NCI-H2081 (cell line): ENCODE measurements at regions not wholly inside any gene's neighbourhood (a gene's known extent, or its start where the extent isn't known, plus 50 kb on each side); places are given as distances from the start of the nearest gene placed in this dataset.
"Not testable (repeated sequence)": the region's sequence is repeated elsewhere in the genome, so short reads cannot be mapped to it uniquely, and the experiment has no call there.

Experiments used
- DNase-seq, 2 experiments: peaks; one replicate each; lab custom pipeline; 2025; lab: John Stamatoyannopoulos, UW

DNA sequence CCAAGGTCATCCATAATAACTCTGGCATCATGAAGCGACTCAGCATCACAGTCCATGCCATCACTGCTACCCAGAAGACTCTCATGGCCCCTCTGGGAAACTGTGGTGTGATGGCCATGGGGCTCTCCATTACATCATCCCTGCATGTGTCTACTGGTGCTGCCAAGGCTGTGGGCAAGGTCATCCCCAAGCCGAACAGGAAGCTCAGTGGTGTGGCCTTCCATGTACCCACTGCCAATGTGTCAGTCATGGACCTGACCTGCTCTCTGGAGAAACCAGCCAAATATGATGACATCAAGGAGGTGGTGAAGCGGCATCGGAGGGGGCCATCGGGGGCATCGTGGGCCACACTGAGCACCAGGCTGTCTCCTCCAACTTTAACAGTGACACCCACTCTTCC is 65.1 kb upstream of the ARHGAP29 start:
- DNase-seq: no peak

DNA sequence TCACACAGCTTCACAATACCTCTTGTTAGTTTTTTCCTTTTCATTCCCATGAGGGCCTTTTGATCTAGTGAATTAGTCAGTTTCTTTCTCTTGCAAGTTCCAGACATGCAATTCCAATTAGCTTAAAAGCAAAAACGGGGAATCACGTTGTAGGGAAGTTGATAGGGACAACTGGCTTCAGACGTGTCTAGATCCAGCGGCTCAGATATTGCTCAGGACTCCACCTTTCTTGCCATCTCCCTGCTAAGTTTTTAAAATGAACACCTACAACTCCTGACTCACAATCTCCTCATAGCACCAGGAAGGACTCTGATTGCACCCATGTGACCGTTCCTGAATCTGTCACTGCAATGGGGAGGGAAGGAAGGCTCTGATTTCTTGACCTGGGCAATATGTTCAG is 63.8 kb upstream of the ARHGAP29 start:
- DNase-seq: no peak

DNA sequence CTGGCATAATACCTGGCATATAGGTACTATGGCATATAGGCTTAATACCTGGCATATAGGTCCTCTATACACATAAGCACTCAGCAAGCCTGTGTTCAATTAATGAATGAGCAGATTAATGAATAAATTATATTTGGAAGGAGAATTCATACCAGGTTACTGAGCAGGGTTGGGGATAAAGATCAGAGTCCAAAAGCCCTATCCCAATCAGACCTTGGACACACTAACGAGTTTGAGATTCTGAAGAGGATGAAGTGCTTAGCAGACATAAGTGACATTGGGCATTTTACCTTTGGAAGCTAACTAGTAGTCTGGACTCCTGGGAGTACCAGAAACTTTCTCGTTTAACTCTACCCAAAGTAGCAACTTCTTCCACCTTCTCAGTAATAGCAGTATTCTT is 63.3 kb upstream of the ARHGAP29 start:
- DNase-seq: no peak

DNA sequence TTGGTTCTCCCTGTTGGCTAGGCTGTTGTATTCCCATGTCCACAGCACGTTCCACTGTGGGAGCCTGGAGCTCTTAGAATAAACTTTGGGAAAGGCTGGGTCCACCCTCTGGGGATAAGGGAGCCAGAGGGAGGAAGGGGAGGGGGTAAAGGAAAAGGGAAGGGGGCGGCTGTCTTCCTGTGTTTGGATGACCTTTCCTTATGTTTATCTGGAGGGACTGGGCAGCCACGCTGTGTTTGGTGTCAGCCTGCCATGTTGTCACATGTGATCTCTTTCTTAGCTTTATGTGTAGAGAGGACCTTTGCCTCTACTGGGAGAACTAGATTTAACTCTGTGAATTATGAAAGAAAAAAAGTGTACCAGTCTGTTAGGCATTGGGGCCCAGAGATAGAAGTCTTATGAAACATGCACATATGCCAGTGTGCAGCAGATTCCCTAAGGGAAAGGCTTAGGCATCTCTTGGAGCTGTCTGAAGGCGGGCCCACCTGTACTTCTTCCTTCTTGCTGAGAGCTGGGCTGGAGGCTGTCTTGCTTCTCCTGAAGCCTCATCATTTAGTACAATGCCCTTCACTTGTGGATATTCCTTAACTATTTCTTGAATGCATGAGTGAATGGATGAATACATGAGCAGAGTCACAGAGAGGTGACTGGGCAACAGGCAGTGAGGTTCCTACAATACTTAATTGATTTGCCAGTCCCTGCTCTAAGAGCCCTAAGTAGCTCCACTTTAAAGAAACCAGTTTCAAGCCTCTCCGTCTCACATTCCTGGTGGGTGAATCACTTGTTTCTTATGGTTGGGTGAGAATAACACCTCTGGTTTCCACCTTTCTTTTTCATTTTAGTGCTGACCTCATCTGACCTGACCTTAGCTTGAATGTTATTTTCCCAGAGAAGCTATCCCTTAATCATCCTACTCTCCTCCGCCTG is 62.5 kb upstream of the ARHGAP29 start:
- DNase-seq: no peak

DNA sequence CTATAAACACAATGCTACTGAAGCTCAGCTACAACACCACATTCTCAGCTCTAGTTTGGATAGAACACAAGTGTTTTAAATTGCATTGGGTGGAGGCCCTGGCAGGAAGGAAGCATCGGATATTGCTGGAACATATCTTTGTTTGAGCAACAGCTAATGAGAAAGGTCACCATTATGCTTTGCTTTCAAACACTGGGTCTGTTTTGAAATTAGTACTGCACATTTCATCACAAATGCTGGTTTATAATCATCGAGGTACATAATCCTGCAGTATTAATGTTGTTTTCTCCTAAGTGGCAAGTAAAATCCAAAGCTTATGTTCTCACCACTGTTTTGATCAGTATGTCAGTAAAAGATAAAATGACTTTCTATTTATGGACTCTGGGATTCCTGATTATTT is 61.5 kb upstream of the ARHGAP29 start:
- DNase-seq: no peak

DNA sequence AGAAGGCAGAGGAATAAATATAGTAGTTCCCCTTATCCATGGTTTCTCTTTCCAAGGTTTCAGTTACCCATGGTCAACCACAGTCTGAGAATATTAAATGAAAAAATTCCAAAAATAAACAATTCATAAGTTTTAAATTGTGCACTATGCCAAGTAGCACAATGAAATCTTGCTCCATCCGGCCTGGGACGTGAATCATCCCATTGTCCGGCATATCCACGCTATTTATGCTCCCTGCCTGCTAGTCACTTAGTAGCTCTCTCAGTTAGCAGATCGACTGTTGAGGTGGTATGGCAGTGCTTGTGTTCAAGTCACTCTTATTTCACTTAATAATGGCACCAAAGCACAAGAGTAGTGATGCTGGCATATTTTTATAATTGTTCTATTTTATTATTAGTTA is 58.6 kb upstream of the ARHGAP29 start:
- no peak for DNase-seq

DNA sequence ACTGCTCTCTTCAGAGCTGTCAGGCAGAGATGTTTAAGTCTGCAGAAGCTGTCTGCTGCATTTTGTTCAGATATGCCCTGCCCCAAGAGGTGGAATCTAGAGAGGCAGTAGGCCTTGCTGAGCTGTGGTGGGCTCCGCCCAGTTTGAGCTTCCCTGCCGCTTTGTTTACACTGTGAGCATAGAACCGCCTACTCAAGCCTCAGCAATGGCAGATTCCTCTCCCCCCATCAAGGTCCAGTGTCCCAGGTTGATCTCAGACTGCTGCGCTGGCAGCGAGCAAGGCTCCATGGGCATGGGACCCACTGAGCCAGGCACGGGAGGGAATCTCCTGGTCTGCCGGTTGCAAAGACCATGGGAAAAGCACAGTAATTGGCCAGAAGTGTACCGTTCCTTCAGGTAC is 55.6 kb upstream of the ARHGAP29 start:
- not testable (repeated sequence) for DNase-seq

DNA sequence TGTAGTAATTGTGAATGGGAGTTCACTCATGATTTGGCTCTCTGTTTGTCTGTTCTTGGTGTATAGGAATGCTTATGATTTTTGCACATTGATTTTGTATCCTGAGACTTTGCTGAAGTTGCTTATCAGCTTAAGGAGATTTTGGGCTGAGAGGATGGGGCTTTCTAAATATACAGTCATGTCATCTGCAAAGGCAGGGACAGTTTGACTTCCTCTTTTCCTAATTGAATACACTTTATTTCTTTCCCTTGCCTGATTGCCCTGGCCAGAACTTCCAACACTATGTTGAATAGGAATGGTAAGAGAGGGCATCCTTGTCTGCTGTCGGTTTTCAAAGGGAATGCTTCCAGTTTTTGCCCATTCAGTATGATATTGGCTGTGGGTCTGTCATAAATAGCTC is 51.9 kb upstream of the ARHGAP29 start:
- DNase-seq: not testable (repeated sequence)
